Progenitor cell of endocrine pancreas (in vitro differentiated cells): ENCODE measurements at regions not wholly inside any gene's neighbourhood (a gene's known extent, or its start where the extent isn't known, plus 50 kb on each side); places are given as distances from the start of the nearest gene placed in this dataset.
"Not testable (repeated sequence)": the region's sequence is repeated elsewhere in the genome, so short reads cannot be mapped to it uniquely, and the experiment has no call there.

Experiments used
- DNase-seq: peaks from one replicate; pipeline ENCODE4 v3.0.0; 2021; ENCODE audit warnings: low spot score; ENCODE audit not compliant: unreplicated experiment
- H3K27ac Mint-ChIP-seq: 2 replicates; pipeline ENCODE4 v1.8.0; 2021; ENCODE audit warnings: mild to moderate bottlenecking, moderate library complexity, mixed read lengths
- H3K27me3 Mint-ChIP-seq: 2 replicates; pipeline ENCODE4 v1.8.0; 2021; ENCODE audit warnings: mixed read lengths
- H3K36me3 Mint-ChIP-seq: 2 replicates; pipeline ENCODE4 v1.8.0; 2022; ENCODE audit warnings: mixed read lengths; ENCODE audit not compliant: insufficient read depth
- H3K4me1 Mint-ChIP-seq: 2 replicates; pipeline ENCODE4 v1.8.0; 2021; ENCODE audit warnings: low read depth, mixed read lengths
- H3K4me3 Mint-ChIP-seq: 2 replicates; pipeline ENCODE4 v1.8.0; 2021; ENCODE audit warnings: low read depth, mild to moderate bottlenecking, moderate library complexity, mixed read lengths
- H3K9me3 Mint-ChIP-seq: 2 replicates; pipeline ENCODE4 v1.8.0; 2021; ENCODE audit warnings: low read depth, mixed read lengths
- TF ChIP-seq, protein P1 (sequence below): fragments of 200-600 bp; sonication (generic); IDR thresholded peaks from one replicate; pipeline ENCODE4 v1.5.0; 2021; ENCODE audit warnings: antibody characterized with exemption, mild to moderate bottlenecking; ENCODE audit not compliant: unreplicated experiment

DNA sequence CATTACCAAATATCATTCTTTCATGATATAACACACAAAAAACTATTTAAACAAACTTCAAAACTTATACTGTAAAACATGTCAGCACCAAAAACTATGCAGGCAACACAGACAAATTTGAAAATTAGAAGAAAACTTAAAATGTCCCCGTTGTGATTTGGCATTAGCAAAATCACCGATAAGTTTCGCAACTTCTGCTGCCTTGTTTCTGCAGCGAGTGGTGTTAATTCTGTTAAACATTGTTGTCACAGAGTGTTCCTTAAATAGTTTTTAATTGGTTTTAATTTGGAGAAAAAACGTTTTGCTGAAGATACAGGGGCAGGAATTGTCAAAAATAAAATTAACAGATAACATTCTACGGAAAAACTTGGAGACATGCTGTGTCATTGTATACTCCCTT is 160.6 kb downstream of the RPLP1 start:
- Mint-ChIP-seq H3K9me3 (no peaks in the 10 kb centered on the region), H3K4me1 (peaks cover 3% of the 10 kb centered on the region), H3K27me3 (peaks cover 66% of the 10 kb centered on the region), H3K36me3 (peaks cover 1% of the 10 kb centered on the region), H3K27ac (no peak overlapping the region), H3K4me3 (no peak overlapping the region)
- no peak for DNase-seq
- TF ChIP-seq, protein P1, sequence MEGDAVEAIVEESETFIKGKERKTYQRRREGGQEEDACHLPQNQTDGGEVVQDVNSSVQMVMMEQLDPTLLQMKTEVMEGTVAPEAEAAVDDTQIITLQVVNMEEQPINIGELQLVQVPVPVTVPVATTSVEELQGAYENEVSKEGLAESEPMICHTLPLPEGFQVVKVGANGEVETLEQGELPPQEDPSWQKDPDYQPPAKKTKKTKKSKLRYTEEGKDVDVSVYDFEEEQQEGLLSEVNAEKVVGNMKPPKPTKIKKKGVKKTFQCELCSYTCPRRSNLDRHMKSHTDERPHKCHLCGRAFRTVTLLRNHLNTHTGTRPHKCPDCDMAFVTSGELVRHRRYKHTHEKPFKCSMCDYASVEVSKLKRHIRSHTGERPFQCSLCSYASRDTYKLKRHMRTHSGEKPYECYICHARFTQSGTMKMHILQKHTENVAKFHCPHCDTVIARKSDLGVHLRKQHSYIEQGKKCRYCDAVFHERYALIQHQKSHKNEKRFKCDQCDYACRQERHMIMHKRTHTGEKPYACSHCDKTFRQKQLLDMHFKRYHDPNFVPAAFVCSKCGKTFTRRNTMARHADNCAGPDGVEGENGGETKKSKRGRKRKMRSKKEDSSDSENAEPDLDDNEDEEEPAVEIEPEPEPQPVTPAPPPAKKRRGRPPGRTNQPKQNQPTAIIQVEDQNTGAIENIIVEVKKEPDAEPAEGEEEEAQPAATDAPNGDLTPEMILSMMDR, result no peak

- TF ChIP-seq, protein P1, result no peak
- Mint-ChIP-seq H3K4me1 (peaks cover 3% of the 10 kb centered on the region), H3K27me3 (peaks cover 60% of the 10 kb centered on the region)
Observed at GRCh38 chr15:69613988-69614387, 161.4 kb downstream of the RPLP1 start.

GRCh38 chr15:69615736-69616135 is 163.1 kb downstream of the RPLP1 start:
- no peak overlapping the region for H3K4me3 Mint-ChIP-seq
- TF ChIP-seq, protein P1, result no peak
- no peaks in the 10 kb centered on the region for H3K36me3 Mint-ChIP-seq
- peaks cover 3% of the 10 kb centered on the region for H3K4me1 Mint-ChIP-seq
- peaks cover 3% of the 10 kb centered on the region for H3K9me3 Mint-ChIP-seq
- no peak overlapping the region for H3K27ac Mint-ChIP-seq
- no peak for DNase-seq
- H3K27me3 Mint-ChIP-seq, result peaks cover 49% of the 10 kb centered on the region

More at GRCh38 chr15:69613988-69614387, 161.4 kb downstream of the RPLP1 start:
- no peak overlapping the region for H3K4me3 Mint-ChIP-seq
- DNase-seq, result no peak
- peaks cover 1% of the 10 kb centered on the region for H3K36me3 Mint-ChIP-seq
- no peak overlapping the region for H3K27ac Mint-ChIP-seq
- H3K9me3 Mint-ChIP-seq, result no peaks in the 10 kb centered on the region

DNA sequence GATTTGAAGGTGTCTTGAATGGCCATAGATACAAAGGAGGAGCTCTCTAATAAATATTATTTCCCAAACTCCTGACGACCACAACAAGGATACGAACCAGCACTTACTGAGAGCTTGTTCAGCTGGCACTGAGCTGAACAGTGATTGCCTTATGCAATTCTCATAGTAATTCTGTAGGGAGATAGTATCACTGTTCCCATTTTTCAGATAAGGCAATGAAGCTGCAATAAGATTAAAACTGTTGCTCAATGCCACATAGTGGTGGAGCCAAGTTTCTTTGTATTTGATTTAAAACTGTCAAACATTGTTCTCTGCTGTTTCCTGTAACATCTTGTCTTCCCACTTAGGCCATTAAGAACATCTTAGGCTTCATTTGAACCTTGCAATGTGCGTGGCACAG is 163.9 kb downstream of the RPLP1 start:
- Mint-ChIP-seq H3K4me3 (no peak overlapping the region), H3K9me3 (peaks cover 4% of the 10 kb centered on the region), H3K27me3 (peaks cover 42% of the 10 kb centered on the region), H3K36me3 (no peaks in the 10 kb centered on the region), H3K4me1 (peaks cover 3% of the 10 kb centered on the region), H3K27ac (no peak overlapping the region)
- no peak for DNase-seq
- TF ChIP-seq, protein P1, result no peak

DNA sequence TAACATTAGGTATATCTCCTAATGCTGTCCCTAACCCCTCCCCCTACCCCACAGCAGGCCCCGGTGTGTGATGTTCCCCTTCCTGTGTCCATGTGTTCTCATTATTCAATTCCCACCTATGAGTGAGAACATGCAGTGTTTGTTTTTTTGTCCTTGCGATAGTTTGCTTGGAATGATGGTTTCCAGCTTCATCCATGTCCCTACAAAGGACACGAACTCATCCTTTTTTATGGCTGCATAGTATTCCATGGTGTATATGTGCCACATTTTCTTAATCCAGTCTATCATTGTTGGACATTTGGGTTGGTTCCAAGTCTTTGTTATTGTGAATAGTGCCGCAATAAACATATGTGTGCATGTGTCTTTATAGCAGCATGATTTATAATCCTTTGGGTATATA is 164.5 kb downstream of the RPLP1 start:
- not testable (repeated sequence) for H3K4me3 Mint-ChIP-seq, H3K9me3 Mint-ChIP-seq, DNase-seq, H3K36me3 Mint-ChIP-seq, H3K27ac Mint-ChIP-seq, H3K4me1 Mint-ChIP-seq
- H3K27me3 Mint-ChIP-seq, result peaks cover 39% of the 10 kb centered on the region

GRCh38 chr15:69623392-69624154 is 171.0 kb downstream of the RPLP1 start:
- peaks cover 7% of the 10 kb centered on the region for H3K9me3 Mint-ChIP-seq
- H3K27me3 Mint-ChIP-seq, result peaks cover 56% of the 10 kb centered on the region
- H3K4me1 Mint-ChIP-seq, result peaks cover 5% of the 10 kb centered on the region
- TF ChIP-seq, protein P1, result no peak
- no peak overlapping the region for H3K4me3 Mint-ChIP-seq
- peaks cover 3% of the 10 kb centered on the region for H3K36me3 Mint-ChIP-seq
- DNase-seq, result no peak
- H3K27ac Mint-ChIP-seq, result no peak overlapping the region
